AG09309 (cell line): ENCODE measurements at regions not wholly inside any gene's neighbourhood (a gene's known extent, or its start where the extent isn't known, plus 50 kb on each side); places are given as distances from the start of the nearest gene placed in this dataset.

Experiments used
- DNase-seq: peaks from one replicate; pipeline ENCODE4 v3.0.0-alpha.2; 2010; ENCODE audit warnings: low read depth
- H3K4me3 ChIP-seq: 2 replicates; pipeline ENCODE4 v1.5.1; 2011; ENCODE audit warnings: mild to moderate bottlenecking, low read depth, low read length, moderate library complexity; ENCODE audit not compliant: control insufficient read depth
- TF ChIP-seq, protein P1 (sequence below): IDR thresholded peaks from 2 replicates; pipeline ENCODE4 v1.5.1; 2011; ENCODE audit warnings: mild to moderate bottlenecking, low read depth, low read length, inconsistent platforms; ENCODE audit not compliant: insufficient read depth, control insufficient read depth; ENCODE audit errors: missing control alignments

- DNase-seq, result no peak
- TF ChIP-seq, protein P1, sequence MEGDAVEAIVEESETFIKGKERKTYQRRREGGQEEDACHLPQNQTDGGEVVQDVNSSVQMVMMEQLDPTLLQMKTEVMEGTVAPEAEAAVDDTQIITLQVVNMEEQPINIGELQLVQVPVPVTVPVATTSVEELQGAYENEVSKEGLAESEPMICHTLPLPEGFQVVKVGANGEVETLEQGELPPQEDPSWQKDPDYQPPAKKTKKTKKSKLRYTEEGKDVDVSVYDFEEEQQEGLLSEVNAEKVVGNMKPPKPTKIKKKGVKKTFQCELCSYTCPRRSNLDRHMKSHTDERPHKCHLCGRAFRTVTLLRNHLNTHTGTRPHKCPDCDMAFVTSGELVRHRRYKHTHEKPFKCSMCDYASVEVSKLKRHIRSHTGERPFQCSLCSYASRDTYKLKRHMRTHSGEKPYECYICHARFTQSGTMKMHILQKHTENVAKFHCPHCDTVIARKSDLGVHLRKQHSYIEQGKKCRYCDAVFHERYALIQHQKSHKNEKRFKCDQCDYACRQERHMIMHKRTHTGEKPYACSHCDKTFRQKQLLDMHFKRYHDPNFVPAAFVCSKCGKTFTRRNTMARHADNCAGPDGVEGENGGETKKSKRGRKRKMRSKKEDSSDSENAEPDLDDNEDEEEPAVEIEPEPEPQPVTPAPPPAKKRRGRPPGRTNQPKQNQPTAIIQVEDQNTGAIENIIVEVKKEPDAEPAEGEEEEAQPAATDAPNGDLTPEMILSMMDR, result no peak
- H3K4me3 ChIP-seq, result no peak overlapping the region
Observed at GRCh38 chr2:236654496-236654895, 84.9 kb downstream of the ACKR3 start.

DNA sequence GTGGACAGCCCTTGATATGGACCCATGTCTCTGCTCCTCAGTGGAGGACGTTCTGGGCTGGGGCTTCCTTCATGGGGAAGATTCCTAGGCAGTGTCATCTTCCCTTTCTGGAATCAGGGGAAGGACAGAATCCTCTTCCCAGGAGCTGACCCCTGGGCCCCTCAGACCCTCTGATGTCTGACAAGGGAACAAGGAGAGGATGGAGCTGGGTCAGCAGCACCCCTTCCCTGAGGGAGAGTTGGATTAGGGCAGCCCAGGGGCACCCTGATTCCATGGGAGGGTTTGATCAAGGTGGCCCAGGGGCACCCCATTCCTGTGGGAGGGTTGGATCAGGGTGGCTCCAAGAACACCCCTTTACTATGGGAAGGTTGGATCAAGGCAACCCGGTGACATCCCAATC, 86.5 kb downstream of the ACKR3 start:
- TF ChIP-seq, protein P1, result no peak
- no peak overlapping the region for H3K4me3 ChIP-seq

DNA sequence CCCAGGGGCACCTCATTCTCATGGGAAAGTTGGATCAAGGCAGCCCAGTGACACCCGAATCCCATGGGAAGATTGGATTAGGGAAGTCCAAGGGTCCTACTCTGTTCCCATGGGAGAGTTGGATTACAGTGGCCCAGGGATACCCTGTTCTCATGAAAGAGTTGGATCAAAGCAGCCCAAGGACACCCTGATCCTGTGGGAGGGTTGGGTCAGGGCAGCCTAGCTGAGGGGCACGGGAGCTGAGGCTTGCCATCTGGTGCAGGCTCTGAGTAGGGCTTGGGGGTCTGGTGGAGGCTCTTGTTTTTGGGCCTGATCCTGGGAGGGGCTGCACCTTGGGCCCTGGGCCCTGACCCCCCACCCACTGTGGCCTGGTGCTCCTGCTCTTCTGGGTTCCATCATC, 87.1 kb downstream of the ACKR3 start:
- TF ChIP-seq, protein P1, result no peak
- no peak overlapping the region for H3K4me3 ChIP-seq
- no peak for DNase-seq

More for the DNA sequence above, 86.5 kb downstream of the ACKR3 start:
- DNase-seq, result no peak

- H3K4me3 ChIP-seq, result no peak overlapping the region
- DNase-seq, result no peak
- TF ChIP-seq, protein P1, result no peak
Observed at GRCh38 chr2:236657215-236657614, 87.6 kb downstream of the ACKR3 start.

DNA sequence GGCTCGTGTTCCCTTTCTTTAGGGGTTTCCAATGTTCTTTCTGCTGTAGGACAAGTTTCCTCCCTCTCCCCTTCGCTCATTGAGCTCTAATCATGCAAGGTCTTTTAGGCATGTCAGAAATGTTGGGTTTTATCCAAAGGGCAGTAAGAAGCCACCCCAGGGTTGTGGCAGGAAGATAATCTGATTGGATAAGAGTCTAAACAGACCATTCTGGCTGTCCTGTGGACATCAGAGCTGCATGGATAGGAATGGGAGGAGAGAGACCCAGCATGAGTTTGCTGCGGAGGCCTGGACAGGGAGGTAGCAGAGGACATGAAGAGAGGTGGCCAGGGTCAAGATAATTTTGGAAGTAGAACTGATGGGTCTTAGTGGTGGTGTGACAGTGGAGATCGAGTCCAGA, 88.2 kb downstream of the ACKR3 start:
- TF ChIP-seq, protein P1, result no peak
- DNase-seq, result no peak
- no peak overlapping the region for H3K4me3 ChIP-seq

- TF ChIP-seq, protein P1, result no peak
- H3K4me3 ChIP-seq, result no peak overlapping the region
- no peak for DNase-seq
Observed at GRCh38 chr2:236658974-236659757, 89.5 kb downstream of the ACKR3 start.
